HG03460 (cell line): ENCODE measurements at regions not wholly inside any gene's neighbourhood (a gene's known extent, or its start where the extent isn't known, plus 50 kb on each side); places are given as distances from the start of the nearest gene placed in this dataset.

Experiments
- ATAC-seq: cut with Tn5 transposase; IDR thresholded peaks from one replicate; pipeline ENCODE4 v1.9.1; 2021; ENCODE audit not compliant: unreplicated experiment

- no peak for ATAC-seq
These were observed 140.2 kb upstream of the CTTNBP2 start for GRCh38 chr7:118013252-118014010.

- ATAC-seq, result no peak
These were observed 149.3 kb upstream of the CTTNBP2 start for GRCh38 chr7:118022546-118022945.

GRCh38 chr7:118026791-118027190 lies 153.6 kb upstream of the CTTNBP2 start:
- ATAC-seq, result no peak

DNA sequence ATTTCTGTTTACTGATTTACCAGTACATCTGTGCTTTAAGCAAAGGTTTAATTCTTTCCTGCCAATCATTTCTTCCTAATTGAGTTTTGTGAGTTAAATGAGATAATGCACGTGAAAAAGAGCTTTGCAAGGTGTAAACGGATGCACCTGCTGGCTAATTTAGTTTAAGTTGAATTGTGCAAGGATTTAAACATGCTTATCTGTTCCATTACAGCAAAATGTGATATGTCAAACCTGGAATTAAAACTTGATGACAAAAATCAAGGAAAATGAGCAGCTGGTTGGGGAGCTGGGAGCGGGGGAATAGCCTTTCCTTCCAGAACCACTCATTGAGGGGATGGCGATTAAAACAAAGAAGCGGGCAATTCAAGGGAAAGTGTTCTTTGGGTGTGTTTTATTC lies 155.0 kb upstream of the CTTNBP2 start:
- no peak for ATAC-seq

- ATAC-seq, result no peak
These were observed 154.0 kb upstream of the LSM8 start for GRCh38 chr7:118029826-118030422.

GRCh38 chr7:118033273-118033672 lies 150.7 kb upstream of the LSM8 start:
- ATAC-seq, result no peak

DNA sequence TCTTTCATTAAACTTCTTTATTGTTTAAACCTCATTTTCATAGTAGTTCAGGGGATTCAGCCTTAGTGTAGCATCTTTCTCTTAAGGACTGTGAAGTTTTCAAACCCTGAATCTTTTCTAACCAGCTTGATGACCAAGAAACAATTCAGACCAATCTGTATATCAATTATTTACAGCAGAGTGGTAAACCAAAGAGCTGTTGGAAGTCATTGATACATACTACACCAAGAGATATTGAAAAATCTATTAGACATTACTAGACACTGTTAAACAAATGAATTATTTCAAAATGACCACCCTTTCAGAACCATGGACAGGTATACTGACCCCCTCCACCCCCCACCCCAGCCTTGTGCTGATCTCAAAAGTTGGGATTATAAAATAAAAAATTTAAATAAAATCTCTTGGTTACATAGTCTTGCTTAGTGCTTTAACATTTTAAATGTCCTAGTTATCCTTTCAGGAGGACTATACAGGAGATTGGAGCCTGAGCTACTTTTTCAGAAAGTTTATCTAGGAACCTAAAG lies 143.9 kb upstream of the LSM8 start:
- no peak for ATAC-seq

DNA sequence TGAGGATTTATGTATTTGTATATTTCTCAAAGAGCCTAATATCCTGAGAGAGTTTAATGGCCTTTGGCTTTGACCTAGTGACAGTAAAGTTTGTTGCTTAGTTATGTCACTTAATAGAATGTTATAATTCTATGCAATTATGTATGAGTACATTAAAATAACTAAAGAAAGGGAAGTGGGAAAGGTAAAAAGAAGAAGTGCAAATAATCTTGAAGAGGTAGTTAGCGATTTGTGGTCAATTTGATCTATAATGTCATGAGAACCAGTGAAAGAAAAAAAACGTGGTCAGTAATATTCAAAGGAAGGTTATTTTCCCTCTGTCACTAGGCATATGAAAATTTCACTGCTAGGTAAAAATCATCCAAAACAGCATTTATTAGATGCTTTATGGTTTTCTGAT lies 143.4 kb upstream of the LSM8 start:
- peak; percentile 87 for ATAC-seq

GRCh38 chr7:118041251-118041878 lies 142.6 kb upstream of the LSM8 start:
- no peak for ATAC-seq

- ATAC-seq, result no peak
These were observed 138.3 kb upstream of the LSM8 start for GRCh38 chr7:118045629-118046028.

GRCh38 chr7:118046086-118046485 lies 137.9 kb upstream of the LSM8 start:
- ATAC-seq, result no peak

DNA sequence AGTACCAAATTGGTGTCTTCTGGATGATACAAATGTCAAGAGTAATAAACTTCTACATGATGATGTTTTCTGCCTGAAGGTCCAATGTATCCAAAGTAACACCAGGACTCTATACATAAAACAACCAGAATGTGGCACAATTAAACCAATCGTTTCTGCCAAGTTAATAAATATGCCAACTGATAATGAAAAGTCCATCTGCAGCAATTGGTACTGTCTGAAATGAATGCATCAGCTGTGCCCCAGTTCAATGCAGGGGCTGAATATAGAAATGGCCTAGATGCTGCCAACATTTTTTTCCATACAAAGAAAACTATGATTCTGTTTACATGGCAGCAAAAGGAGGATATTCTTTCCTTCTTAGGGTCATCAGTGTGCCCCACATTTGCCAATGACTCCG lies 137.2 kb upstream of the LSM8 start:
- no peak for ATAC-seq

DNA sequence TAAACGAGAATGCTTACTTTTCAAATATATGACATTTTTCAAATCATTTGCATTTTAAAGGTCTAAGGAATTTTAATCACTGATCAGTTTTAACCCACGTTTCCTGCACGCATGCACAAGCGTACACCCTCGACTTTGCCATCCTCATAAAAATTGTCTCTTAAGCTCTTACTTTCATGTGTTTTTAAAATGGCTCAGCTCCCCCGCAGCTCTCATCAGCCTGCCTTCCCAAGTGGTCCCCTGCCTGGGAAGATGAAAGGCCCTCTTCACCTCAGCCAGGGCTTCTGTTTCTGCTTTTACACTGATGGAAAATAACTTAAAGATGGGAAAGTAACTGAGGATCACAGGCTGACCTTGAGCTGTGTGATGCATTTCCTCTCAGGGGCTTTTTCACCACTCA lies 131.6 kb upstream of the LSM8 start:
- no peak for ATAC-seq

GRCh38 chr7:118053353-118053752 lies 130.6 kb upstream of the LSM8 start:
- ATAC-seq, result no peak

DNA sequence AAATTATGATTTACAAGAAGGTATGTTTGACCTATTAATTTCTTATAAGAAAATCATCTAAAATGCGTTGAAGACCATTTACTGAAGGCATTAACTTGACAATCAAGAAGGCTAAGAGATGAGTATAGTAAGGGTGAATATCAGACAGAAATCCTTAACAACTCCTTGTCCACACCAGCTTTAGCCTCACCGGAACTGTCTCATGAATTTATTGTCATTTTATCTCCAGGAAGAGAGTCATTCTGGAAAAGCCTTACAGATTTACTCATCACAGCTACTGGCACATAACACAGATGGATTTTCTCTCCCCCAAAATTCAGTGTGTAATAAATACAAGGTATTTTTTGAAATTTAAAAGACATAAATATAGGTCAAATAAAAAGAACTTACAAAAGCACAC lies 129.4 kb upstream of the LSM8 start:
- no peak for ATAC-seq

DNA sequence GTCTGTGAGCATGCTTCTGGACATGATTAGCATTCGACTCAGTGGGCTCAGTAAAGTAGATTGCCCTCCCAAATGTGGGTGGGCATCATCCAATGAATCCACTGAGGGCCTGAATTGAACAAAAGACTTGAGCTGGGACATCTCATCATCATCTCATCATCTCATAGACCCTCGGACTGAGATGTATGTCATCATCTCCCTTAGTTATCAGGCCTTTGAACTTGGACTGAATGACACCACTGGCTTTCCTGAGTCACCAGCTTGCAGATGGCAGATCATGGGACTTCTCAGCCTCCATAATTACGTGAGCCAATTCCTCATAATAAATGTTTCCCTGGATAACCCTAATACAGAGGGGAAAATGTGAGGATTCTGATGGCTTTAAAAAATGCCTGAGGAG lies 128.3 kb upstream of the LSM8 start:
- ATAC-seq, result no peak

DNA sequence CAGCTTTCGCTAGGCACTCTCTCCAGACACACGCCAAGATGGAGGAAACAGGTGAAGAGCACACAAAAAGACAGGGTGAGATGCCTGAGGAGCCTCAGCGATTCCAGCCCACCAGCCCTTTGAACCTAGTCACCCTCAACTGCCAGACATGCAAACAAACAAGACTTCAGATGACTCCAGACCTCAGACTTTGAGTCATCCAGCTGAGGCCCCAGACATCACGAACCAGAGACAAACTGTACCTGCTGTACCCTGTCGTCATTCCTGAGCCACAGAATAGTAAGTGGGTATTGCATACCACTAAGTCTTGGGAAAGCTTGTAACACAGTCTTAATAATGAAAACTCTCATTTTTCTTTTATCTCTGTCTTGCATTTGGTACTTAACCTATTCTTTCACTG lies 126.6 kb upstream of the LSM8 start:
- ATAC-seq, result no peak

GRCh38 chr7:118059209-118059608 lies 124.8 kb upstream of the LSM8 start:
- no peak for ATAC-seq

DNA sequence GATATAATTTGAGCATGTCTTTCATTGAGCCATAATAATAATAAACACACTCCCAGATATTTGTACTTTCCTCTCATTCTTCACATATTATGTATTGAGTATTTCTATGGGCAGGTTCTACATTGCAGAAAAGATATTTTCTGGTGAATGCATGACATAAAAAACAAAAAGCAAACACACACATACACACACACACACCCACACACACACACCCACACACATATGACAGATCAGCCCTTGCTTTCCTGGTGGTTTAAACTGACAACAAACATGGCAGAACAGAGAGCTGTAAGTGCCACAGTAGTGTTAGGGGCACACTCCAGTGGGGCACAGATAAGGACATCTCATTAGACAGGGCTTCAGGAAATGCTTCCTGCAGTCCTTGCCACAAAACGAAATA lies 123.3 kb upstream of the LSM8 start:
- ATAC-seq, result no peak

GRCh38 chr7:118061386-118061785 lies 122.6 kb upstream of the LSM8 start:
- ATAC-seq, result no peak

DNA sequence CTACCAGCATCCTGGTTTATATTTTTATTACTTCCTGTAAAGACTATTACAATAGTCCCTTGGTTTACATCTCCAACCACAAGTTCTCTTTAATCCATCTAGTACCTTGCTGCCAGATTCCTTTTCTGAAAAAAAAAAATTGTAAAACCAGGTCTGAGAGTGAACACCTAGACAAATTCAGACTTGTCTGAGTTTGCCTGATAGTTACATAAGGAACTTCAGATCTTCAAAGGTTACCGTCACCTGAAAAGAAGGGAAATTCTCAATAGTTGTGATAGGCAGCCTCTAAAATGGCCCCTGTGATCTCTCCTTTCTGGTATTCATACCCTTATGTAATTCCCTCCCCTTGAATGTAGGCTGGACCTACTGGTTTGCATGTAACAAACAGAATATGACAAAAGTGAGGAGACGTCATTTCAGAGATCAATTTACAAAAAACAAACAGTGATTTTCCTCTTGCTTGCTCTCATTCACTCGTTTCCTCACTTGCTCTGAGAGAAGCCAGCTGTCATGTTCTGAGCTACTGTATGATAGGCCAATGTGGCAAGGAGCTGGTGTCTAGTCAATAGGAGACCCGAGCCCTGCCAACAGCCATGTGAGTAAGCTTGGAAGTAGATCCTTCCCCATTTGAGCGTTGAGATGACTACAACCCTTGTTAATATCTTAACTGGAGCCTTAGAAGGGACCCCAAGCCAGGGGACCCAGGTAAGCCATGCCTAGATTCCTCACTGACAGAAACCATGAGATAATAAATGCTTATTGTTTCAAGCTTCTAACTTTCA lies 110.9 kb upstream of the LSM8 start:
- no peak for ATAC-seq
